ENCODE measurements at regions not wholly inside any gene's neighbourhood (a gene's known extent, or its start where the extent isn't known, plus 50 kb on each side); places are given as distances from the start of the nearest gene placed in this dataset.

DNA sequence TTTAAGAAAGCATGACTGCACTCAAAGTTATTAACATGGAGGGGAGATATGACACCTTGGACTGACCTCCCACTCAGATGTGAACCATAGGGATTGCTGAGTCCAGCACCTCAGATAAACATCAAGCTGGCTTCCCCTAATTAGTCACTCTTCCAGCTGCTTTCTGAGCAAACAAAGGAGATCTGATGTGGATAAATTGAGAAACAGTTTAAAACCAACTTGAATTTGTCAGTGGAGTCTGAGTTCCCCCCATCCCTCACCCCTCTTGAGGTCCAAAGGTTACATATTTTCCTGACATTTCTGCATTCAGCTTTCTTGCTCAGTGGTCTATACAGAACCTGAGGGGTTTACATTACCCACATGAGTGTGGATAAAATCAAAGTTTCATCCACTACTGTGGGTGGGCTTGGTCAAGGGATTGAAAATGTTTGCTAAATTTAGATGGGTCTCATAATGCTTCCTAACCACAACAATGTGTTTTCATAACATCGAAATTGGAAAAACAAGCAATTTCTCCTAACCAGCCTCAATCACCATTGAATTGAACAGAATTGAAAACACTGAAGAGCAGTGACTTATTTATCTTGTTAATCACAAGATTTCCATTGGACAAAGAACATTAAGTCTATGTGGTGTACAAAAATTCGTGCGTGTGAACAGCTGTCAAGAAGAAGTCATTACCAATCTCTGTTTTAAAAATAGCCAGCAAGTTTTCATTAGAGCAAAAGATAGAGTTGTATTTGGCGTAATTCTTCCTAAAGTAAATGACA is 292.3 kb downstream of the METTL15 start:
- ChIA-PET POLR2A (no interaction called here), CTCF (no interaction called here)
- Histone ChIP-seq H3K9me3 (ENCODE audit: control insufficient read depth in 1 of 2, insufficient read depth in 1 of 2, low read length in 2 of 2) (no peaks in the 10 kb centered on the region), H3K4me3 (ENCODE audit: low read length) (no peak overlapping the region), H3K27ac (ENCODE audit: low read depth in 1 of 2, low read length in 2 of 2) (no peak overlapping the region), H3K36me3 (ENCODE audit: insufficient read depth, low read length) (no peaks in the 10 kb centered on the region), H3K4me1 (ENCODE audit: insufficient read depth, low read length) (no peaks in the 10 kb centered on the region), H3K27me3 (ENCODE audit: control insufficient read depth in 1 of 2, insufficient read depth in 2 of 2, low read length in 2 of 2) (no peaks in the 10 kb centered on the region)
- intact Hi-C loops (cut with DNase I, micrococcal nuclease), result no loop called here
- DNase-seq (no peak), ATAC-seq (ENCODE audit: poor library complexity) (no peak)
- no peak overlapping the region for H3K4me3 Mint-ChIP-seq
- H3K27me3 Mint-ChIP-seq, result no peaks in the 10 kb centered on the region
- no peaks in the 10 kb centered on the region for H3K4me1 Mint-ChIP-seq (ENCODE audit: low read depth)
- no peak overlapping the region for H3K27ac Mint-ChIP-seq
- TF ChIP-seq, protein P1, sequence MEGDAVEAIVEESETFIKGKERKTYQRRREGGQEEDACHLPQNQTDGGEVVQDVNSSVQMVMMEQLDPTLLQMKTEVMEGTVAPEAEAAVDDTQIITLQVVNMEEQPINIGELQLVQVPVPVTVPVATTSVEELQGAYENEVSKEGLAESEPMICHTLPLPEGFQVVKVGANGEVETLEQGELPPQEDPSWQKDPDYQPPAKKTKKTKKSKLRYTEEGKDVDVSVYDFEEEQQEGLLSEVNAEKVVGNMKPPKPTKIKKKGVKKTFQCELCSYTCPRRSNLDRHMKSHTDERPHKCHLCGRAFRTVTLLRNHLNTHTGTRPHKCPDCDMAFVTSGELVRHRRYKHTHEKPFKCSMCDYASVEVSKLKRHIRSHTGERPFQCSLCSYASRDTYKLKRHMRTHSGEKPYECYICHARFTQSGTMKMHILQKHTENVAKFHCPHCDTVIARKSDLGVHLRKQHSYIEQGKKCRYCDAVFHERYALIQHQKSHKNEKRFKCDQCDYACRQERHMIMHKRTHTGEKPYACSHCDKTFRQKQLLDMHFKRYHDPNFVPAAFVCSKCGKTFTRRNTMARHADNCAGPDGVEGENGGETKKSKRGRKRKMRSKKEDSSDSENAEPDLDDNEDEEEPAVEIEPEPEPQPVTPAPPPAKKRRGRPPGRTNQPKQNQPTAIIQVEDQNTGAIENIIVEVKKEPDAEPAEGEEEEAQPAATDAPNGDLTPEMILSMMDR (IDR thresholded peaks at IDR 0.05), result no peak
- H3K9me3 Mint-ChIP-seq, result no peaks in the 10 kb centered on the region
- H3K36me3 Mint-ChIP-seq (ENCODE audit: low read depth), result no peaks in the 10 kb centered on the region

DNA sequence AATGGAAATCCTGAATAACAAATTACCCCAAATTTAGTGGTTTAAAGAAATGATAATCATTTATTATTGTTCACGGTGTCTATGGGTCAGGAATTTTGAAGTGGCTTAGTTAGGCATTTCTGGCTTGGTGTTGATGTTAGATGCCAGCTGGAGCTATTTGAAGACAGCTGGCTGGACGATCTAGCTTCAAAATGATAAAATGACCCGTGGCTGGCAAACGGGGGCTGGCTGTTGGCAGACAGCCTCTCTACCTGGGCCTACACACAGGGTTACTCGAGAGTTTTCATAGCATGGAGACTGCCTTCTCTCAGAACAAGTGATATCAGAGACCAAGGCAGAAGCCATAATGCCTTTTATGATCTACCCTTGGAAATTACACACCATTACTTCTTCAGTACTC is 285.2 kb downstream of the METTL15 start:
- no peaks in the 10 kb centered on the region for H3K4me1 ChIP-seq (ENCODE audit: insufficient read depth, low read length)
- no peak overlapping the region for H3K27ac ChIP-seq (ENCODE audit: low read depth in 1 of 2, low read length in 2 of 2)
- POLR2A ChIA-PET, result no interaction called here
- CTCF ChIA-PET, result no interaction called here
- no peaks in the 10 kb centered on the region for H3K27me3 ChIP-seq (ENCODE audit: control insufficient read depth in 1 of 2, insufficient read depth in 2 of 2, low read length in 2 of 2)
- H3K27ac Mint-ChIP-seq, result no peak overlapping the region
- no peaks in the 10 kb centered on the region for H3K36me3 ChIP-seq (ENCODE audit: insufficient read depth, low read length)
- peaks cover 0 to 4% of the 10 kb centered on the region in 2 experiments for H3K9me3 ChIP-seq (ENCODE audit: control insufficient read depth in 1 of 2, insufficient read depth in 1 of 2, low read length in 2 of 2)
- DNase-seq (no peak), ATAC-seq (ENCODE audit: poor library complexity) (no peak)
- peaks cover 2% of the 10 kb centered on the region for H3K9me3 Mint-ChIP-seq
- H3K4me3 ChIP-seq (ENCODE audit: low read length), result no peak overlapping the region
- H3K4me3 Mint-ChIP-seq, result no peak overlapping the region
- intact Hi-C loops (cut with DNase I, micrococcal nuclease), result no loop called here
- no peaks in the 10 kb centered on the region for H3K27me3 Mint-ChIP-seq
- H3K36me3 Mint-ChIP-seq (ENCODE audit: low read depth), result no peaks in the 10 kb centered on the region
- TF ChIP-seq, protein P1 (IDR thresholded peaks at IDR 0.05), result no peak
- no peaks in the 10 kb centered on the region for H3K4me1 Mint-ChIP-seq (ENCODE audit: low read depth)

DNA sequence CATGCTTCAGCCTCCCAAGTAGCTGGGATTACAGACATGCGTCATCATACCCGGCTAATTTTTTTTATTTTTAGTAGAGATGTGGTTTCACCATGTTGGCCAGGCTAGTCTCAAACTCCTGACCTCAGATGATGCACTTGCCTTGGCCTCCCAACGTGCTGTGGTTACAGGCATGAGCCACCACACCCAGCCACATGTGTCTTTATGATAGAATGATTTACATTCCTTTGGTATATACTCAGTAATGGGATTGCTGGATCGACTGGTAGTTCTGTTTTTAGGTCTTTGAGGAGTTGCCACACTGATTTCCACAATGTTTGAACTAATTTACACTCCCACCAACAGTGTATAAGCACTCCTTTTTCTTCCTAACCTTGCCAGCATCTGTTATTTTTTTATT is 276.2 kb downstream of the METTL15 start:
- ChIA-PET CTCF (no interaction called here), POLR2A (no interaction called here)
- Mint-ChIP-seq H3K27me3 (no peaks in the 10 kb centered on the region), H3K9me3 (peaks cover 20% of the 10 kb centered on the region), H3K36me3 (ENCODE audit: low read depth) (peaks cover 5% of the 10 kb centered on the region), H3K27ac (no peak overlapping the region), H3K4me3 (no peak overlapping the region), H3K4me1 (ENCODE audit: low read depth) (no peaks in the 10 kb centered on the region)
- H3K9me3 ChIP-seq (ENCODE audit: control insufficient read depth in 1 of 2, insufficient read depth in 1 of 2, low read length in 2 of 2), result peaks cover 0 to 10% of the 10 kb centered on the region in 2 experiments
- ATAC-seq (ENCODE audit: poor library complexity) (no peak), DNase-seq (no peak)
- no peaks in the 10 kb centered on the region for H3K27me3 ChIP-seq (ENCODE audit: control insufficient read depth in 1 of 2, insufficient read depth in 2 of 2, low read length in 2 of 2)
- TF ChIP-seq, protein P1 (IDR thresholded peaks at IDR 0.05), result no peak
- intact Hi-C loops (cut with DNase I, micrococcal nuclease), result no loop called here
- no peak overlapping the region for H3K4me3 ChIP-seq (ENCODE audit: low read length)
- H3K4me1 ChIP-seq (ENCODE audit: insufficient read depth, low read length), result no peaks in the 10 kb centered on the region
- no peak overlapping the region for H3K27ac ChIP-seq (ENCODE audit: low read depth in 1 of 2, low read length in 2 of 2)
- H3K36me3 ChIP-seq (ENCODE audit: insufficient read depth, low read length), result no peaks in the 10 kb centered on the region

Data from CD4-positive, alpha-beta T cell (primary cell).